HG02610 (cell line): ENCODE measurements at regions not wholly inside any gene's neighbourhood (a gene's known extent, or its start where the extent isn't known, plus 50 kb on each side); places are given as distances from the start of the nearest gene placed in this dataset.

ENCODE experiments used
- ATAC-seq: cut with Tn5 transposase; IDR thresholded peaks from one replicate; pipeline ENCODE4 v1.9.1; 2021; ENCODE audit warnings: mild to moderate bottlenecking, moderate library complexity; ENCODE audit not compliant: unreplicated experiment

- no peak for ATAC-seq
Observed at GRCh38 chr3:188053710-188054380, 100.1 kb upstream of the LPP start.

GRCh38 chr3:188054541-188054940 lies 99.4 kb upstream of the LPP start:
- ATAC-seq, result no peak

GRCh38 chr3:188055388-188055787 lies 98.6 kb upstream of the LPP start:
- no peak for ATAC-seq

GRCh38 chr3:188057124-188057523 lies 96.8 kb upstream of the LPP start:
- no peak for ATAC-seq

- ATAC-seq, result no peak
Observed at GRCh38 chr3:188058569-188059184, 95.3 kb upstream of the LPP start.

GRCh38 chr3:188059351-188059750 lies 94.6 kb upstream of the LPP start:
- no peak for ATAC-seq

GRCh38 chr3:188060264-188060835 lies 93.6 kb upstream of the LPP start:
- no peak for ATAC-seq

- no peak for ATAC-seq
Observed at GRCh38 chr3:188060840-188061544, 93.0 kb upstream of the LPP start.

- ATAC-seq, result no peak
Observed at GRCh38 chr3:188062216-188062615, 91.7 kb upstream of the LPP start.

- no peak for ATAC-seq
Observed at GRCh38 chr3:188064831-188065493, 89.0 kb upstream of the LPP start.

GRCh38 chr3:188066141-188066540 lies 87.8 kb upstream of the LPP start:
- no peak for ATAC-seq

- no peak for ATAC-seq
Observed at GRCh38 chr3:188067932-188068331, 86.0 kb upstream of the LPP start.

- ATAC-seq, result no peak
Observed at GRCh38 chr3:188068342-188068741, 85.6 kb upstream of the LPP start.

GRCh38 chr3:188071636-188072035 lies 82.3 kb upstream of the LPP start:
- ATAC-seq, result no peak

- ATAC-seq, result no peak
Observed at GRCh38 chr3:188076176-188076575, 77.8 kb upstream of the LPP start.

GRCh38 chr3:188077160-188077799 lies 76.7 kb upstream of the LPP start:
- ATAC-seq, result no peak

GRCh38 chr3:188080091-188080490 lies 73.9 kb upstream of the LPP start:
- no peak for ATAC-seq

GRCh38 chr3:188082031-188082430 lies 71.9 kb upstream of the LPP start:
- ATAC-seq, result no peak

- ATAC-seq, result no peak
Observed at GRCh38 chr3:188082450-188082849, 71.5 kb upstream of the LPP start.

- ATAC-seq, result no peak
Observed at GRCh38 chr3:188083011-188083410, 70.9 kb upstream of the LPP start.
